Fibroblast of skin of right quadriceps (primary cell): ENCODE measurements at regions not wholly inside any gene's neighbourhood (a gene's known extent, or its start where the extent isn't known, plus 50 kb on each side); places are given as distances from the start of the nearest gene placed in this dataset.

Experiments
- DNase-seq: peaks from one replicate; pipeline ENCODE4 v3.0.0-alpha.2; 2013

- DNase-seq, result no peak
These were observed 183.8 kb upstream of the GSC start for GRCh38 chr14:94953541-94954260.

GRCh38 chr14:94952097-94952496 is 182.2 kb upstream of the GSC start:
- no peak for DNase-seq

GRCh38 chr14:94946244-94946643 is 176.3 kb upstream of the GSC start:
- no peak for DNase-seq

- no peak for DNase-seq
These were observed 175.7 kb upstream of the GSC start for GRCh38 chr14:94945615-94946014.

- DNase-seq, result no peak
These were observed 174.8 kb upstream of the GSC start for GRCh38 chr14:94944636-94945258.

- no peak for DNase-seq
These were observed 172.7 kb upstream of the GSC start for GRCh38 chr14:94942601-94943000.

- no peak for DNase-seq
These were observed 171.4 kb upstream of the GSC start for GRCh38 chr14:94941311-94941710.

GRCh38 chr14:94940263-94940993 is 170.5 kb upstream of the GSC start:
- no peak for DNase-seq

- no peak for DNase-seq
These were observed 168.1 kb upstream of the GSC start for GRCh38 chr14:94938016-94938415.

GRCh38 chr14:94936901-94937685 is 167.2 kb upstream of the GSC start:
- DNase-seq, result no peak

- DNase-seq, result peak; percentile 67
These were observed 166.5 kb upstream of the GSC start for GRCh38 chr14:94936401-94936892.

- no peak for DNase-seq
These were observed 165.9 kb upstream of the GSC start for GRCh38 chr14:94935706-94936300.

GRCh38 chr14:94934276-94934810 is 164.4 kb upstream of the GSC start:
- no peak for DNase-seq

GRCh38 chr14:94933486-94933885 is 163.6 kb upstream of the GSC start:
- peak; percentile 61 for DNase-seq

- no peak for DNase-seq
These were observed 162.7 kb upstream of the GSC start for GRCh38 chr14:94932589-94932988.

GRCh38 chr14:94930690-94931089 is 160.8 kb upstream of the GSC start:
- DNase-seq, result no peak

- no peak for DNase-seq
These were observed 159.4 kb upstream of the GSC start for GRCh38 chr14:94929354-94929753.

GRCh38 chr14:94926176-94926575 is 156.3 kb upstream of the GSC start:
- no peak for DNase-seq

- DNase-seq, result no peak
These were observed 155.7 kb upstream of the GSC start for GRCh38 chr14:94925416-94926173.

GRCh38 chr14:94924189-94924588 is 154.3 kb upstream of the GSC start:
- DNase-seq, result no peak

- DNase-seq, result no peak
These were observed 153.9 kb upstream of the GSC start for GRCh38 chr14:94923786-94924185.
